ENCODE measurements at regions not wholly inside any gene's neighbourhood (a gene's known extent, or its start where the extent isn't known, plus 50 kb on each side); places are given as distances from the start of the nearest gene placed in this dataset.
"Not testable (repeated sequence)": the region's sequence is repeated elsewhere in the genome, so short reads cannot be mapped to it uniquely, and the experiment has no call there.

GRCh38 chr4:58359590-58359989 lies 1249.4 kb upstream of the IGFBP7 start:
- DNase-seq: no peak

DNA sequence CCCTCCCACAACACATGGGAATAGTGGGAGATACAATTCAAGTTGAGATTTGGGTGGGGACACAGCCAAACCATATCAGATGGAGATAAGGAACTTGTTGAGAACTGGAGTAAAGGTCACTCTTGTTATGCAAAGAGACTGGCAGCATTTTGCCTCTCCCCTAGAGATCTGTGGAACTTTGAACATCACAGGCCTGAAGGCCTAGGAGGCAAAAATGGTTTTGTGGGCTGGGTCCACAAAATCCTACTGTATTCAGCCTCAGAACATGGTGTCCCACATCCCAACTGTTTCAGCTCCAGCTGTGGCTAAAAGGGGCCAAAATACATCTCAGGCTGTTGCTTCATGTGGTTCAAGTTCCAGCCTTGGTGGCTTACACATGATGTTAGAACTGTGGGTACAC lies 1247.8 kb upstream of the IGFBP7 start:
- DNase-seq: no peak

GRCh38 chr4:58325070-58325469 lies 1214.9 kb upstream of the IGFBP7 start:
- no peak for DNase-seq

GRCh38 chr4:58313444-58313843 lies 1203.3 kb upstream of the IGFBP7 start:
- no peak for DNase-seq

GRCh38 chr4:58303456-58303855 lies 1193.3 kb upstream of the IGFBP7 start:
- DNase-seq: no peak

DNA sequence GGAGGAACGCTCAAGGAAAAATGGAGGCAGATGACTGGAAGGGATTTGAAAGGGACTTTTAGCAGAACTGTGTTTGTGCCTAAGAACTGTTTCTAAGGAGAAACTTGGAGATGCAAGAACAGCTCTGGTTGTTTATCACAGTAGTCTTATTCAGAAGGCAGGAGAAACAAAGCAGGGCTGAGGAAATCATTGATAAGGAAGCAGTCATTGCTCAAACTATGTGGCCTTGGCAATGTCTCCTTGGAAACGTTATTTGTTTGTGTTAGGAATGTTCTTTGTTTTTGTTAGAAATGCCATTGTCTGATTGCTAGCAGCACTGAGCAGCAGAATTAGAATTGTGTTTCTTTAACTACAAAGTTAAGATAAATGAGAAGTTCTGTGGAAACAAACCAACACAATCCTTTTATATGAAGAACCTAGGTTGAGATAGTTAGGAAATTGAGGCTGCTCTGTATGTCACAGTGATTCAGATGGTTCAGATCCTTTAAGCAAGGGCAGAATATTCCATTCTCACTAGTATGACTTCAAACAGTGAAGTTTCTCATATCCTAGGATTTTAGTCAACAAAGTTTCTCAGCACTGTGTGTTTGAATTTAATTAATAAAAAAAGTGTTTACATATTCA lies 1191.3 kb upstream of the IGFBP7 start:
- no peak for DNase-seq

DNA sequence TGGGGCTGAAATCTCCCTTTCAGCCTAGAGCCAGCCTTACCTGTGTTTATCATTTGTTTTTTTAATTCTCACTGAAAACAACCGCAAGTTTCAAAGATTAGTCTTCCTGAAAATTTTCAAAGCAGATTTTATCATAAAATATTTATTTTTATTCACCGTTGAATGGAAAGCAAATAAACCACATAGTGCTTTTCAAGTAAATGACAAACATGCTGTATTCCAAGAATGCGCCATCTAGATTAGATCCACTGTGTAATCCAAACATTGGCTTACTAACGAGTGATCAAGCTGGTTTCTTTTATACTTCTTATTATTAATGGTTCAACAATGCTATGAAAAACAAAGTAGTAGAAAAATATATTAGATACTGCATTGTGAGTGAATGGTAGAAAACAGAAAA lies 1176.2 kb upstream of the IGFBP7 start:
- DNase-seq: no peak

DNA sequence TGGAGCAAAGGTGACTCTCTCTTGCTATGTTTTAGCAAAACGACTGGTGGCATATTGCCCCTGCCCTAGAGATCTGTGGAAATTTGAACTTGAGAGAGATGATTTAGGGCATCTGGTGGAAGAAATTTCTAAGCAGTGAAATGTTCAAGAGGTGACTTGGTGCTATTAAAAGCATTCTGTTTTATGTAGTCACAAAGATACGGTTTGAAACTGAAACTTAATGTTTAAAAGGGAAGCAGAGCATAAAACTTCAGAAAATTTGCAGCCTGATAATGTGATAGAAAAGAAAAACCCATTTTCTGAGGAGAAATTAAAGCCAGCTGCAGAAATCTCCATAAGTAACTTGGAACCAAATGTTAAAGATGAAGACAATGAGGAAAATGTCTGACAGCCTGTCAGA lies 1170.7 kb upstream of the IGFBP7 start:
- not testable (repeated sequence) for DNase-seq

- DNase-seq: no peak
Observed at GRCh38 chr4:58275856-58276255, 1165.7 kb upstream of the IGFBP7 start.

DNA sequence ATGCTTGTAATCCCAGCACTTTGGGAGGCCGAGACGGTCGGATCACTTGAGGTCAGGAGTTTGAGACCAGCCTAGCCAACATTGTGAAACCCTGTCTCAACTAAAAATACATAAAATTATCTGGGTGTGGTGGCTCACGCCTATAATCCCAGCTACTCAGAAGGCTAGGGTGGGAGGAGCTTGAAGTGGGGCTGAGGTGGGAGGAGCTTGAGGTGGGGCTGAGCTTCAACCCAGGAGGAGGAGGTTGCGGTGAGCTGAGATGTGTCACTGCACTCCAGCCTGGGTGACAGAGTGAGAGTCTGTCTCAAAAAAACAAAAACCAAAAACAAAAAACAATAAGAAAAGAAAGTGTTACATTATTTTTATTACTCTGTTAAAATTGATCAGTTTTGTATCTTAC lies 1164.4 kb upstream of the IGFBP7 start:
- no peak for DNase-seq

DNA sequence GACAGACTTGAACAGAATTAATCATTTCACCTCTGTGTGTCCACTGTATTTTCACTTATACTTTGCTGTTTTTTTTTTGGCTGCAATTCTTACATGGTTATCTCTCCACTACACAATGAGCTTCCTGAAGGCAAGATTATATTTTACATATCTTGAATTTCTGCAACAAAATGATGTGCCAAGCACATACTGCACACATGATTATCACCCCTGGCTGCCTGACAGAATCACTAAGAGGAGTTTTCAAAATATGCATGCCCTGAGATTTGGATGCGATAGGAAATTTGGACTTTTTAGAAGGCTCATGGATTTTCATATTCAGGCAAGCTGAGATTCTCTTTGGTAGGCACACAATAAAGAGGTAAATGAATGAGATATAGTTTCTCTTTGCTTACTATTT lies 1162.1 kb upstream of the IGFBP7 start:
- DNase-seq: no peak

DNA sequence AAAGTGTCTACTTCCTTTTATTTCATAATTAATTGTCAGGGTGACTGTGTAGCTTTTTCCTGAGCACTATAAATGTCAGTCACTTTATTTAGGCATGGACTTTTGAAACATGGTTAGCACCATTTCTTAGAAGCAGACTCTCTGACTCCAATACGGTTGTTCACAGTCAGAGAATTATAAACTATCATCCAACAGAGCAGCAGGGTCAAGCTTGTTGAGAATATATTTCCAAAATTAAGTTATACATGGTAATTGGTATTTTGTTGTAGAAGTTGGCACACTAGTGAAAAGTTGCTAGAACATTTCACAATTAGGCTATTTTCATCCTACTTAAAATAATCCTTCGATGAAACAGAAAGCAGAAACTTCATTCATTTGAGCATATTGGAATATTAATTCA lies 1155.5 kb upstream of the IGFBP7 start:
- no peak for DNase-seq

DNA sequence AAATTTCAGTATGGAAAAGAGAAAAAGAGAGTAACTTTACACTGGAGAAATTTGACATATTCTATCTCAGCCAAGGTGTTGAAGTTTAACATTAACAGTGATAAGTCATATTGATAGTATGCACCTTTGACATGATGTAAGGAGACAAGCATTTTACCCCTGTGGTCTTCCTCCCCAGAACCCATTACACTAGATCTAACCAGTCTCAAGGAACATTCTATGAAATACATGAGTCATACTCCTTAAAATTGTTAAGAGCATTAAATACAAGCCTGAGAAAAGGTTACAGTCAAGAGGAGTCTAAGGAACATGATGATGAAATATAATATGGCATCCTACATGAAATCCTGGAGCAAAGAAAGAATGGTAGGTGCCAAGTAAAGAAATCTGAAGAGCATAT lies 1151.3 kb upstream of the IGFBP7 start:
- no peak for DNase-seq

GRCh38 chr4:58254291-58254690 lies 1144.1 kb upstream of the IGFBP7 start:
- DNase-seq: no peak

DNA sequence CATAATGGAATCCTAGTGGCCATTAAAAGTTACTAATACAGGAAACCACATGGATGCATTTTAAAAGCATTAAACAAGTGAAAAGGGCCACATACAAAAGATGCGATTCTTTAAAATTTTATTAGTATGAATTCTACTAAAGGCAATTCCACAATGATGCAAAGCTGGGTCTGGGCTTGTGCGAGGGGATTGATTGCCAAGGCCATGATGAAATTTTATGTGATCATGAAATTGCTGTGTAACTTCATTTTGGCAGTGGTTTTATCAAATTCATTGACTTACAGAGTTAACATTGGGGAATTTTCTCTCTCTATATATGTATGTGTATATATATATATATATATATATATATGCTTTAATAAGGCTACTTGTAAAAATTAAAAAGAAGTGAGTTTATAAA lies 1142.5 kb upstream of the IGFBP7 start:
- DNase-seq: no peak

GRCh38 chr4:58247792-58248191 lies 1137.6 kb upstream of the IGFBP7 start:
- no peak for DNase-seq

DNA sequence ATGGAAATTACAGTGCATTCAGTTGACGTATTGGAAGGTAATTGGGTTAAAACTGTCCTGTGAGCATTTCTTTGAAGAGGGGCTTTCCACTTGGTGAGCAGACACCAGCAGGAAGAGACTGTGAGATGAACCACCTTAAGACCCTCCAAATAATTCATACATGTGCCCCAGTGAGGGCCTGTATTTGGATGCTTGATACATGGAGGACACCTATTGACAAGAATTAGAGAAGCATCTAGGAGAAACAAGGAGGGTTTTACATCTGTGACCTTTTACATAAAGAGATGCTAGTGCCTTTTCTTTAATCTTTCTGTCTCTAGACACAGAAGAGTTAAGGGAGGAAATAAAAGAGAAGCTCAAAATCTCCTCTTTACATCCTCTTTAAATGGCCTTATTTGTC lies 1115.3 kb upstream of the IGFBP7 start:
- no peak for DNase-seq

GRCh38 chr4:58219179-58219578 lies 1109.0 kb upstream of the IGFBP7 start:
- no peak for DNase-seq

DNA sequence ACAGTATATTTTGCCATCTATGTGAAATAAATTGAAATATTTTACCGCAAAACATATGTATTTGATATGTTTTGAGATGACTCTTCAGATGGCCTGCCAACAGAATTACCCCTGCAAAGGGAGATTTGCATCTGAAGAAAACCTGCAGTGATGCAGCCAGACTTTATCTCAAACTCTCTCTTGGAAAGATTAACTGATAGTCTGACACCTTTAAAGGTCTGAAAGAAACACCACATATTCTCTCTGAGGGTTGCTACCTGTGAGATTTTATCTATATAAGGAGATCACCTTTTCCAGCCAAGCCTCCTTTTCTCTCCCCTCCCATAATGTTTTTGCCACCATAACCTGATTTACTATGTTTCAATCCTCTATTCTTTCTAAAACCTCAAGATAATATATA lies 1106.3 kb upstream of the IGFBP7 start:
- no peak for DNase-seq

DNA sequence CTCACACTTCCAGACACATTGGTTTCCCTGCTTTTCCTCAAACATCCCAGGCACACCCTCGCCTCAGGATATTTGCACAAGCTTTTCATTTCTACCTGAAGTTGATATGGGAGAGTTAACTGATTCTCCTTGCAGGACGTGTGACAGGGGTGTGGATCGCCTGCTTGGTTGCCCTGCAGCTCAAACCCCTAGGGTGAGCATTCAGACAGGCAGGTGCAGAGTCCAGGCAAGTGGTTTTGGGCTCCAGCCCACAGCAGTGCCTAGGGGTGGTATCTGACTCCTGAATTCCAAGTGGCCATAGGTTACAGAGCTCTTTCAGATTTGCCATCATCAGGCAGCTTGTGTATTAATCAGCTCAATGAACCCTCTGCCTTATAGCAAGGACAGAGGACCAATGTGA lies 1104.2 kb upstream of the IGFBP7 start:
- DNase-seq: no peak

DNA sequence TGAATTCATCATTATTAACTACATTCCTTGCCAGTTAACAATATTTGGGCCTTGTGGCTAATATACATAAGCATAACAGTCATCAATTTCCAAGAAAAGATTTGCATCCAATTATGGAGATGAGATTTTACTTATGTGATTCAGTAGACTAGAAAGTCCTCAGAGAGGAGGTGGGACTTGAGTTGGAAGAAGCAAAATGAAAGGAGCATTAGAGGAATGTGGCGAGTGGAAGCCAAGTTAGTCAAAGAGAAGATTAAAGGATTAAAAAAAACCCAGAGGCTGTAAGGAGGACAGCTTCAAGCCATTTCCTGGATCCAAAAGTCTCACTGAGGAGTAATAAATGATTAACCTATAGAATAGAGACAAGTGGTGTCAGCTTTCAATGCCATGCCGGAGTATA lies 1099.4 kb upstream of the IGFBP7 start:
- DNase-seq: no peak

GRCh38 chr4:58209001-58209400 lies 1098.8 kb upstream of the IGFBP7 start:
- DNase-seq: no peak

- no peak for DNase-seq
Observed at GRCh38 chr4:58205446-58206235, 1095.5 kb upstream of the IGFBP7 start.

- no peak for DNase-seq
Observed at GRCh38 chr4:58192217-58192616, 1082.0 kb upstream of the IGFBP7 start.

GRCh38 chr4:58191109-58191508 lies 1080.9 kb upstream of the IGFBP7 start:
- DNase-seq: no peak

All from HCEC 1CT (cell line).